ENCODE measurements at regions not wholly inside any gene's neighbourhood (a gene's known extent, or its start where the extent isn't known, plus 50 kb on each side); places are given as distances from the start of the nearest gene placed in this dataset.
A peak's percentile ranks its signal among the peaks of the same experiment; 100 is the strongest.

DNA sequence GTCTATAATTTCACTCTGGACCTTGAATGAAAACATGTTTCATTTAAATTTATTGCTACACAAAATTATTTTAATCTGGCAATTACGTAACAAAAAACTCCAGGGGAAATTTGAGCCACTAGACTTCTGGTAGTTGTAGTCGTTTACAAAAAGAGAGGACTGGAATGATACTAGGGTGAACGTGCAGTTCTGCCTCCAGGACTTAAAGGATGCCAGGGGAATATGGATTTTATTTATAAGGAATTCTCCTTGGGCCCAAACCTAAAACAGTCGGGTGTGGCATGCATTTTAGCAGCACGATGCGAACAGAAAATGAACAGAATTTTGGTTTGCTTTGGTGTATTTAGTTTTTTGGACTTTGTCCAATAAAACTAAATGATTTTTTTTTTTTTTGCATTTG, 76.9 kb downstream of the PRL start:
- ATAC-seq (ENCODE audit: low read depth in 2 of 2) (no peak), DNase-seq (no peak)
- Mint-ChIP-seq H3K4me3 (no peak overlapping the region), H3K27ac (no peak overlapping the region), H3K36me3 (no peaks in the 10 kb centered on the region), H3K27me3 (no peaks in the 10 kb centered on the region), H3K9me3 (no peaks in the 10 kb centered on the region), H3K4me1 (no peaks in the 10 kb centered on the region)

DNA sequence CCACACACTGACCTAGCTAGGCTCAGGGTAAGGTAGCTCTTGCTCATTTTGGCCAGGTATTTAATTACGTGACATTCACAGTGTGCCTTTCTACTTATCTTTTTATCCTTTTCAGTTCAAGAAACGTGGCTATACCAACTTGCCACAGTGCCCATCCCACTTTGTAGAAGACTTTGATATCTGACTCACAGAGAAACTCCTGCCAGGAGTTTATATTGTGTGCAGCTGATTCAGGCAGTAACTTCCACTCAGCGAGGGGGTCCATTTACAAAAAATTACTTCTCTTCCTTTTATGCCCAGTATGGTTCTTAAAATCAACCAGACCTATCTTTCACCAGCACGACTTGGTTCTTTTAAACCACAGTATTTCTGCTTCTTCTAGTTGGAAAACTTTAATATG, 75.6 kb downstream of the PRL start:
- Mint-ChIP-seq H3K4me1 (no peaks in the 10 kb centered on the region), H3K27ac (no peak overlapping the region)
- ATAC-seq (ENCODE audit: low read depth in 2 of 2): no peak

DNA sequence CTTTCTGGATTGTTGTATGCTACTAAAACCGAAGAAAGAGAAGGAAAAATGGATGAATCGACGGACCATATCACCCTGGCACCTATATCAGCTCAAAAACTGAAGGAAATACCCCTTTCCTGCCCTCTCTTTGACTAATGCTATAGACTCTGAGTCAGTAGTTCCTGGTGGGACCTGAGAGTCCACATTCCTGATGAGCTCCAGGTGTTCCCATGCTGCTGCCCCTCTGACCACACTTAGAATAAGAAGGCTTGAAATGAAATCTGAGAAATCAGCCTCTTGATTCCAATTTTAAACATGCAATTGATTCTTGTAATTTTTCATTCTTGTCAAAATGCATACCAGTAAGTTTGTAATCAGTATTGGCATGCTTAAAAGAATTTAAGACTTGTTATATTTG, 75.2 kb downstream of the PRL start:
- no peak for DNase-seq
- H3K9me3 Mint-ChIP-seq: peaks cover 0 to under 1% (median 0%) of the 10 kb centered on the region in 7 donors
- H3K36me3 Mint-ChIP-seq: no peaks in the 10 kb centered on the region
- no peaks in the 10 kb centered on the region for H3K27me3 Mint-ChIP-seq
- H3K4me1 Mint-ChIP-seq: no peaks in the 10 kb centered on the region
- ATAC-seq (ENCODE audit: low read depth in 2 of 2): no peak
- no peak overlapping the region for H3K4me3 Mint-ChIP-seq
- H3K27ac Mint-ChIP-seq: no peak overlapping the region

More for the DNA sequence above, 75.6 kb downstream of the PRL start:
- H3K9me3 Mint-ChIP-seq: no peaks in the 10 kb centered on the region
- no peak overlapping the region for H3K4me3 Mint-ChIP-seq
- H3K27me3 Mint-ChIP-seq: no peaks in the 10 kb centered on the region
- no peaks in the 10 kb centered on the region for H3K36me3 Mint-ChIP-seq
- DNase-seq: no peak

DNA sequence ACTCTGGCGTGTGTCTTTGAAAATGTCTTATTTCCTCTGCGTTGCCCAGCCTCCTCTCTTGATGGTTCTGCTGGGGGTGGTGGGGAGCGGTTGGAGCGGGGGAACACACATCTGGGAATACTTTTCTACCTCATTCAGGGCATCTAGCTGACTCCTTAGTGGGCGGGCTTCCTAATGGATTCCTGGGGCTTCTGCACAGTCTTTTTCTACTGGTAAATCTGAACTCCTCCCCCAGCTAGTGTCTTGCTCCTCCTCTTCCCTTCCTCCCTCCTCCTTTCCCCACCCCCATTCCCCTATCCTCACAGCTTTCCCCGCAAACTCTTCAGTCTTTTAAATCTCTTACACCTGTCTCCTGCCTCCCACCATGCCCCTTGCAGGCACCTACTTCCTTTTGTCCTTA, 74.4 kb downstream of the PRL start:
- H3K9me3 Mint-ChIP-seq: peaks cover 0 to 3% (median 0%) of the 10 kb centered on the region in 7 donors
- no peak overlapping the region for H3K27ac Mint-ChIP-seq
- H3K4me3 Mint-ChIP-seq: no peak overlapping the region
- no peaks in the 10 kb centered on the region for H3K4me1 Mint-ChIP-seq
- no peaks in the 10 kb centered on the region for H3K36me3 Mint-ChIP-seq
- H3K27me3 Mint-ChIP-seq: no peaks in the 10 kb centered on the region
- no peak for DNase-seq
- ATAC-seq (ENCODE audit: low read depth in 2 of 2): no peak

DNA sequence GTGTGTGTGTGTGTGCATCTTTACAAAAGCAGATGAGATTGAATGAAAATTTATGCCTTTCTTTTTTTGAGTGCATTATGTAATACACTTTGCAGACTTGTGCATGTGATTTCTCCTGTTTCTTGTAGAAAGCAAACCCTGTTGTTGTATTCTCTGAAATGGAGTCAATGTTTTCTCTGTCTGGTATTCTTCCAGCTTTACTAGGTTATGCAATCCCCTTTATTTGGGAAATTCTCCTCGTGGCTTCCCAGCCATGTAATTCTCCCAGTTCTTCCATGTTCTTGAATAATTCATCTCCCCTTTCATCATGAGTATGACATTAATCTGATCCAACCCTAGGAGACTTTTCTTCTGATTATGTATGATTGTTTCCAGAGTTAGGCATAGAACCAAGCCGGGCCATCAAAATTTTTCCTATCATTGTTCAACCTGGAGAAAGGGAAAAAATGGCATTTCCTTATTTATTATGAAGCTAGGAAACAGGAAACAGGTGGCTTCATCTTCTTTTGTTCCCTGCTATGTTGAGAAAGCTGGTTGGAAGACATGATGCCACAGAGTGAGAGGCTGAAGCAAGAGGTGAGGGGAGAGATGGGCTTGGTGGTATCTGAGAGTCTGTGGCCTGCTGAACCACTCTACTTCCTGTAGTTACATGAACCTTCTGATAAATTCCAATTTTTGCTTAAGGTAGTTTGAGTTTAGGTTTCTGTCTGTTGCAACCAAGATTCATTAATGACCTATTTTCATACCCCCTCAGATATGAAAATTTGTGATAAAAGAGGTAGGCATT, 68.8 kb downstream of the PRL start:
- DNase-seq (no peak), ATAC-seq (ENCODE audit: low read depth in 2 of 2) (no peak)
- Mint-ChIP-seq H3K27ac (peak overlapping the region in 1 of 6 donors; percentile 12), H3K36me3 (no peaks in the 10 kb centered on the region), H3K4me1 (no peaks in the 10 kb centered on the region), H3K4me3 (no peak overlapping the region), H3K27me3 (no peaks in the 10 kb centered on the region), H3K9me3 (peaks cover 0 to 5% (median 0%) of the 10 kb centered on the region in 7 donors)

DNA sequence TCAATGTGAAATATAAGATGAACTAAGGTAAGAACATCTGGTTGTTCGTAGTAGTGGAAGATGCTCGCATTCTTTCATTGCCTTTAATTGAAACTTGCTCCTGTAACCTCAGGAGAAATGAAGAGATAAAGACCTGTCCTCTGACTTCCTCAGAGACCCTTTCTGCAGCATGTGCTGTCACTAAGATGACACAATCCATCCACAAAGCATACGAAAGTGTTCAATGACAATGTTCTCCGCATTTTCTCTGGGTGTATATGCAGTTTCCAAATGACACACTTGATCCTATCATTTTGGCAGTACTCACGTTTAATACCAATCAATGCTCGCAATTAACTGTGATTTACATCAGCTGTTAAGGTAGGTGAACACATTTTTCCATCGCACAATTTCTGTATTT, 65.8 kb downstream of the PRL start:
- Mint-ChIP-seq H3K27ac (no peak overlapping the region), H3K4me3 (no peak overlapping the region), H3K36me3 (no peaks in the 10 kb centered on the region), H3K4me1 (no peaks in the 10 kb centered on the region), H3K9me3 (peaks cover under 1 to 10% (median 5%) of the 10 kb centered on the region in 7 donors), H3K27me3 (no peaks in the 10 kb centered on the region)
- DNase-seq (no peak), ATAC-seq (ENCODE audit: low read depth in 2 of 2) (no peak)

DNA sequence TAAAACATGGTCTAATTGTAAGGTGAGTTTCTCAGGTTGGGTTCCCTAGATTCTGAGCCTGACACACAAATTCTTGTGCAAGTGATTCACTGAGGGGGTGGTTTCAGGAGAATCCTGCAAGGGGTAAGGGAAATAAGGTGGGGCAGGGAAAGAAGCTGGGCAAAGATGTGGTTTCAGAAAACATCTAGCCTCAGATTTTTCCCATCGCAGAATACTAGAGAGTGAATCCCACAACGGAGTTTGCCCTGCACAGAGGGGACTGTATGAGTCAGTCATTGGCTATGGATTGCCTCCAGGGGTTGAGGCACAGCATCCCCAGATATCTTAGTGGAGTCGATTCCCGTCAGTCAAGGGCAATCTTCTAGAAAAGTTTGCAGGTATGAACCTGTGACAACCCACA, 65.2 kb downstream of the PRL start:
- Mint-ChIP-seq H3K27me3 (no peaks in the 10 kb centered on the region), H3K4me3 (no peak overlapping the region), H3K9me3 (peaks cover 1 to 14% (median 7%) of the 10 kb centered on the region in 7 donors), H3K4me1 (no peaks in the 10 kb centered on the region), H3K36me3 (no peaks in the 10 kb centered on the region), H3K27ac (no peak overlapping the region)
- ATAC-seq (ENCODE audit: low read depth in 2 of 2): no peak
- DNase-seq: no peak

DNA sequence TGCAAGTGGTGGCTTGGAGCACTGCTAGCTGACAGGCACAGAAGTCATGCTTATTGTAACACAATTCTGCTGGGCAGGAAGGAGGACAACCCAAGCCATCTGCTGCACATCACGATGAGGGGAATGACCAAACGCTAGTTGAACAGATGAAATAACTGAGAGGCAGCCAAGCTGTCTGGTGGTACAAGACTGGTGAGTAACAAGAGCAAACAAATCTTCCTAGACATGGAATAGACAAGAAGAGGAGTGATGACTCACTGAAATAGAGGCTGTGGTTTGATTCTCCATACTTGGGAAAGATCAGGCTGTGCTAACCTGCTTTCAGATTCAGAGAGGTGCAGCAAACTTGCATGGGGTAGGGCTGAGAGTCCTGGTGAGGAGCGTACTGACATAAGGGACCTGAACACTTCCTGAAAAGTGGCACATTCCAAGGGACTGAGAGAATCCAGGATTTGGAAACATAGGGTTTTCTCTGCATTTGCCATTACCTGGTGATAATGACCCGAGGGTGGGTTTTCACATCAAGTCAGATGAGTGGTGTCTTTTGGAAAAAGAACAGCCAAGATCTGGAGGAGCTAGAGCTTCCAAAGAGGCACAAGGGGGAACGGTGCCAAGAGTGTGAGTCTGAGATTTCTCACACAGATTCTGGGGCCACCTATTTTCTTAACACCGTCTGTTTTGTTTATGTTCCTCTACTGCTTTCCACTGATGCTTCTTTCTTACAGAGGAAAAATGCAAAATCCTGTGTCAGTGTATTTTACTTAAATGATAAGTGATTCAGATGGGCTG, 60.0 kb downstream of the PRL start:
- H3K27ac Mint-ChIP-seq: no peak overlapping the region
- H3K27me3 Mint-ChIP-seq: no peaks in the 10 kb centered on the region
- DNase-seq: no peak
- peak overlapping the region in 2 of 8 donors; percentile 2 to 23 for H3K4me3 Mint-ChIP-seq
- no peaks in the 10 kb centered on the region for H3K36me3 Mint-ChIP-seq
- peaks cover 3 to 21% (median 8%) of the 10 kb centered on the region in 7 donors for H3K9me3 Mint-ChIP-seq
- no peak for ATAC-seq (ENCODE audit: low read depth in 2 of 2)
- H3K4me1 Mint-ChIP-seq: no peaks in the 10 kb centered on the region
